ENCODE measurements at regions not wholly inside any gene's neighbourhood (a gene's known extent, or its start where the extent isn't known, plus 50 kb on each side); places are given as distances from the start of the nearest gene placed in this dataset.

- TF ChIP-seq GATA2 (IDR thresholded peaks at IDR 0.05; ENCODE audit: low read depth, low read length): no peak
- TF ChIP-seq GATA3 (IDR thresholded peaks at IDR 0.05; ENCODE audit: low read depth, low read length): no peak
Measured at GRCh38 chr13:58978331-58978730, 1185.4 kb downstream of the DIAPH3 start.

GRCh38 chr13:58979851-58980250 is 1183.9 kb downstream of the DIAPH3 start:
- TF ChIP-seq GATA2 (IDR thresholded peaks at IDR 0.05; ENCODE audit: low read depth, low read length): no peak
- TF ChIP-seq GATA3 (IDR thresholded peaks at IDR 0.05; ENCODE audit: low read depth, low read length): no peak

- TF ChIP-seq GATA2 (IDR thresholded peaks at IDR 0.05; ENCODE audit: low read depth, low read length) (no peak), GATA3 (IDR thresholded peaks at IDR 0.05; ENCODE audit: low read depth, low read length) (no peak)
Measured at GRCh38 chr13:58985845-58986244, 1177.9 kb downstream of the DIAPH3 start.

GRCh38 chr13:58989556-58989955 is 1174.2 kb downstream of the DIAPH3 start:
- TF ChIP-seq GATA3 (IDR thresholded peaks at IDR 0.05; ENCODE audit: low read depth, low read length) (no peak), GATA2 (IDR thresholded peaks at IDR 0.05; ENCODE audit: low read depth, low read length) (no peak)

GRCh38 chr13:58991826-58992477 is 1171.8 kb downstream of the DIAPH3 start:
- TF ChIP-seq GATA3 (IDR thresholded peaks at IDR 0.05; ENCODE audit: low read depth, low read length): no peak
- no peak for TF ChIP-seq GATA2 (IDR thresholded peaks at IDR 0.05; ENCODE audit: low read depth, low read length)

- TF ChIP-seq GATA3 (IDR thresholded peaks at IDR 0.05; ENCODE audit: low read depth, low read length) (no peak), GATA2 (IDR thresholded peaks at IDR 0.05; ENCODE audit: low read depth, low read length) (no peak)
Measured at GRCh38 chr13:58992478-58993042, 1171.2 kb downstream of the DIAPH3 start.

GRCh38 chr13:58994077-58994476 is 1169.7 kb downstream of the DIAPH3 start:
- TF ChIP-seq GATA2 (IDR thresholded peaks at IDR 0.05; ENCODE audit: low read depth, low read length): no peak
- no peak for TF ChIP-seq GATA3 (IDR thresholded peaks at IDR 0.05; ENCODE audit: low read depth, low read length)

- no peak for TF ChIP-seq GATA3 (IDR thresholded peaks at IDR 0.05; ENCODE audit: low read depth, low read length)
- no peak for TF ChIP-seq GATA2 (IDR thresholded peaks at IDR 0.05; ENCODE audit: low read depth, low read length)
Measured at GRCh38 chr13:58994777-58995176, 1169.0 kb downstream of the DIAPH3 start.

- TF ChIP-seq GATA2 (IDR thresholded peaks at IDR 0.05; ENCODE audit: low read depth, low read length): no peak
- TF ChIP-seq GATA3 (IDR thresholded peaks at IDR 0.05; ENCODE audit: low read depth, low read length): no peak
Measured at GRCh38 chr13:58998716-58999115, 1165.0 kb downstream of the DIAPH3 start.

- TF ChIP-seq GATA3 (IDR thresholded peaks at IDR 0.05; ENCODE audit: low read depth, low read length) (no peak), GATA2 (IDR thresholded peaks at IDR 0.05; ENCODE audit: low read depth, low read length) (no peak)
Measured at GRCh38 chr13:58999851-59000250, 1163.9 kb downstream of the DIAPH3 start.

- TF ChIP-seq GATA3 (IDR thresholded peaks at IDR 0.05; ENCODE audit: low read depth, low read length) (no peak), GATA2 (IDR thresholded peaks at IDR 0.05; ENCODE audit: low read depth, low read length) (no peak)
Measured at GRCh38 chr13:59000770-59001169, 1163.0 kb downstream of the DIAPH3 start.

GRCh38 chr13:59012731-59013130 is 1151.0 kb downstream of the DIAPH3 start:
- no peak for TF ChIP-seq GATA2 (IDR thresholded peaks at IDR 0.05; ENCODE audit: low read depth, low read length)
- TF ChIP-seq GATA3 (IDR thresholded peaks at IDR 0.05; ENCODE audit: low read depth, low read length): no peak

GRCh38 chr13:59016250-59016649 is 1147.5 kb downstream of the DIAPH3 start:
- no peak for TF ChIP-seq GATA3 (IDR thresholded peaks at IDR 0.05; ENCODE audit: low read depth, low read length)
- no peak for TF ChIP-seq GATA2 (IDR thresholded peaks at IDR 0.05; ENCODE audit: low read depth, low read length)

GRCh38 chr13:59024434-59024833 is 1139.3 kb downstream of the DIAPH3 start:
- TF ChIP-seq GATA2 (IDR thresholded peaks at IDR 0.05; ENCODE audit: low read depth, low read length) (no peak), GATA3 (IDR thresholded peaks at IDR 0.05; ENCODE audit: low read depth, low read length) (no peak)

- TF ChIP-seq GATA2 (IDR thresholded peaks at IDR 0.05; ENCODE audit: low read depth, low read length): no peak
- TF ChIP-seq GATA3 (IDR thresholded peaks at IDR 0.05; ENCODE audit: low read depth, low read length): no peak
Measured at GRCh38 chr13:59034198-59034597, 1129.5 kb downstream of the DIAPH3 start.

Measured in SH-SY5Y (cell line).